ENCODE measurements at regions not wholly inside any gene's neighbourhood (a gene's known extent, or its start where the extent isn't known, plus 50 kb on each side); places are given as distances from the start of the nearest gene placed in this dataset.

DNA sequence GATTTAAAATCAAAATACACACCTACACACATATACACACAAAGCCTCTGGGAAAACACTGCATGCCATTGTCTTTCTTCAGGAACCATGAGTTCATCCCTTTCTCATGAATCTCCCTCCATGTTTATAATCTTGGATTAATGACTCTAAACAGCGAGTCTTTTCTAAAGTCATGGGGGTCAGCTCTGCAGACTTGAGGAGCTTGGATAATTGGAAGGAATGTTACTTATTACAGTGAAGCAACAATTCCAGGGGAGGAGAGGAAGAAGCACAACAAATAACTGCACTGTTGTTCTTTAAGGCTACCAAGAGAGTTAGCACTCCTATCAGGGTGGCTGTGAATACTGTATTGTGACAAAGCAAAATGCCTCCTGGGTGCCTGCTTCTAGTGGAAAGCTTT lies 444.7 kb downstream of the ANXA1 start:
- H3K4me1 ChIP-seq (ENCODE audit: control insufficient read depth, insufficient read depth, low read length): peaks cover 8% of the 10 kb centered on the region
- H3K27ac ChIP-seq (ENCODE audit: low read depth, low read length): no peak overlapping the region
- no peaks in the 10 kb centered on the region for H3K27me3 ChIP-seq (ENCODE audit: control insufficient read depth, insufficient read depth, low read length)
- no peak overlapping the region for H3K4me3 ChIP-seq (ENCODE audit: low read depth, low read length)
- no peaks in the 10 kb centered on the region for H3K36me3 ChIP-seq (ENCODE audit: control insufficient read depth, insufficient read depth, low read length)
- H3K9me3 ChIP-seq (ENCODE audit: control insufficient read depth, insufficient read depth, low read length): no peaks in the 10 kb centered on the region
- no peak overlapping the region for H3K9ac ChIP-seq (ENCODE audit: low read depth, low read length)

DNA sequence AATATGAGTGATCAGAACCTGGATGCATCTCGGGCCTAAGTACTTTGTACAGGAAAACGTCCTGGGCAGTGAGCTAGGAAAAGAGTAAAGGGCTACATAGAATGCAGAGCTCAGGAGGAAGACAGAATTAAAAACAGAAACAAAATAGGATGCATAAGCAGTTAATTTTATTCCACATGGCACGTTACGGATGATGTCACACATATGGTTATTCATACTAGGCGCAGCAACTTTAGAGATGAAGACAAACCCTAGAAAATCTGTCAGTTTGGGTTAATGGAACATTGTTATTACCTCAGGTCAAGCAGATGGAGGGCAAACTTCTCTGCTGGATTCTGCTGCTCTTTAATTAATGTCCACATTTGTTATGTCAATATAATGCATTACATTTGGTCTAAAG lies 445.4 kb downstream of the ANXA1 start:
- H3K4me1 ChIP-seq (ENCODE audit: control insufficient read depth, insufficient read depth, low read length): peaks cover 8% of the 10 kb centered on the region
- H3K9me3 ChIP-seq (ENCODE audit: control insufficient read depth, insufficient read depth, low read length): no peaks in the 10 kb centered on the region
- no peak overlapping the region for H3K9ac ChIP-seq (ENCODE audit: low read depth, low read length)
- H3K4me3 ChIP-seq (ENCODE audit: low read depth, low read length): no peak overlapping the region
- no peaks in the 10 kb centered on the region for H3K27me3 ChIP-seq (ENCODE audit: control insufficient read depth, insufficient read depth, low read length)
- H3K27ac ChIP-seq (ENCODE audit: low read depth, low read length): no peak overlapping the region
- no peaks in the 10 kb centered on the region for H3K36me3 ChIP-seq (ENCODE audit: control insufficient read depth, insufficient read depth, low read length)

DNA sequence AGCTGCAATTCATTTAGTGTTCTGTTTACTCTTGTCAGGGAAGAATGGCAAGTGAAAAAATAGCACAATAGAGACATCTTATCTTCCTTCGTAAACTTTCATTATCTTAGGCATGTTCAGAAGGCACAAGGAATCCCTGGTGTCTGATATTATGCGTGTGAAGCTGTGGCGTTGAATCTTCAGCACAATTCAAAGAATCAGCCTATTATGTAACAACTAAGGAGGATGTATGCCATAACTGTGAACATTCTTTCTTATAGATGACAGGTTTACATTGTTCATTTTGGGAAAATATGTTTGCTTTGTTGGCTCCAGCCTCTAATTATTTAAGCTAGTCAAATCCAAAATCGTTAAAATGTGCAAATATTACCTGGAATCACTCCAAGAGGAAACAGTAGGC lies 446.1 kb downstream of the ANXA1 start:
- Histone ChIP-seq H3K36me3 (ENCODE audit: control insufficient read depth, insufficient read depth, low read length) (no peaks in the 10 kb centered on the region), H3K9me3 (ENCODE audit: control insufficient read depth, insufficient read depth, low read length) (no peaks in the 10 kb centered on the region), H3K9ac (ENCODE audit: low read depth, low read length) (no peak overlapping the region), H3K27me3 (ENCODE audit: control insufficient read depth, insufficient read depth, low read length) (no peaks in the 10 kb centered on the region), H3K4me3 (ENCODE audit: low read depth, low read length) (no peak overlapping the region), H3K27ac (ENCODE audit: low read depth, low read length) (no peak overlapping the region), H3K4me1 (ENCODE audit: control insufficient read depth, insufficient read depth, low read length) (peaks cover 8% of the 10 kb centered on the region)

DNA sequence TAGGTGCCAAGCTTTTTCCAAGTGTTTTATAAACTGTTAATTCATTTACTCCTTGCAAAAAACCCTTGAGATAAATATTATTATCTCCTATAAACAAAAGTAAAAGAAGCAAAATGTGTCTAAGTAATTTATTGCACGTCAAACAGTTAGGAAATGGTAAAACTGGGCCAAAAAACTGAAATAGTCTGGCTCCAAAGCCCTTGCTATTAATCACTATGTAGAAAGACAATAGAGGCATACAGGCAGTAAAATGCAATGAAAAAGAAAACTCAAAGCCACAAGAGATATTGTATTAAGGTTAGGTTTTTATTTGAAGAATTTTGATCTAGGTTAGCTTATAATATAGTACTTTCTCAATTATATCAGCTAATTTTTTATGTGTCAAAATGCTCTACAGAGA lies 457.7 kb downstream of the ANXA1 start:
- no peak overlapping the region for H3K9ac ChIP-seq (ENCODE audit: low read depth, low read length)
- no peak overlapping the region for H3K4me3 ChIP-seq (ENCODE audit: low read depth, low read length)
- H3K27me3 ChIP-seq (ENCODE audit: control insufficient read depth, insufficient read depth, low read length): no peaks in the 10 kb centered on the region

DNA sequence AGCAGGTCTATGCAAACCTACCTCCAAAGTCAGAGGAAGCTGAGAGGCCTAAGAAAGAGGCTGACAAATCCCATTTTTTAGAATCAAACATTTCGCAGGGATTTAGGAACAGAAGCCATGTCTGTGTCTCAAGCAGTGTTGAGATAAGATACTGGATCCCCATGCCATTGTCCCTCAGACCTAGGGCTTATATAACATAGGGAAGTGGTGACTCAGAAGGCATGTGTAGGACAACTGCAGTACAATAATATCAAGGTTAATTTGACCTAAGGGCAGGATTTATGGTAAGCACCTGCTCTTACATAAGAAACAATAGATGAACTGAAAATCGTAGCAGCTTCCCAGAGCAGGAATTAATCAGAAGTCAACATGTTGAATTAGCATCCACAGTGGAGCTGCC lies 459.4 kb downstream of the ANXA1 start:
- Histone ChIP-seq H3K4me1 (ENCODE audit: control insufficient read depth, insufficient read depth, low read length) (peaks cover 16% of the 10 kb centered on the region), H3K9me3 (ENCODE audit: control insufficient read depth, insufficient read depth, low read length) (no peaks in the 10 kb centered on the region), H3K4me3 (ENCODE audit: low read depth, low read length) (no peak overlapping the region), H3K36me3 (ENCODE audit: control insufficient read depth, insufficient read depth, low read length) (no peaks in the 10 kb centered on the region), H3K27ac (ENCODE audit: low read depth, low read length) (no peak overlapping the region), H3K9ac (ENCODE audit: low read depth, low read length) (no peak overlapping the region), H3K27me3 (ENCODE audit: control insufficient read depth, insufficient read depth, low read length) (no peaks in the 10 kb centered on the region)

More for the DNA sequence above, 457.7 kb downstream of the ANXA1 start:
- Histone ChIP-seq H3K36me3 (ENCODE audit: control insufficient read depth, insufficient read depth, low read length) (no peaks in the 10 kb centered on the region), H3K9me3 (ENCODE audit: control insufficient read depth, insufficient read depth, low read length) (no peaks in the 10 kb centered on the region), H3K4me1 (ENCODE audit: control insufficient read depth, insufficient read depth, low read length) (no peaks in the 10 kb centered on the region), H3K27ac (ENCODE audit: low read depth, low read length) (no peak overlapping the region)

DNA sequence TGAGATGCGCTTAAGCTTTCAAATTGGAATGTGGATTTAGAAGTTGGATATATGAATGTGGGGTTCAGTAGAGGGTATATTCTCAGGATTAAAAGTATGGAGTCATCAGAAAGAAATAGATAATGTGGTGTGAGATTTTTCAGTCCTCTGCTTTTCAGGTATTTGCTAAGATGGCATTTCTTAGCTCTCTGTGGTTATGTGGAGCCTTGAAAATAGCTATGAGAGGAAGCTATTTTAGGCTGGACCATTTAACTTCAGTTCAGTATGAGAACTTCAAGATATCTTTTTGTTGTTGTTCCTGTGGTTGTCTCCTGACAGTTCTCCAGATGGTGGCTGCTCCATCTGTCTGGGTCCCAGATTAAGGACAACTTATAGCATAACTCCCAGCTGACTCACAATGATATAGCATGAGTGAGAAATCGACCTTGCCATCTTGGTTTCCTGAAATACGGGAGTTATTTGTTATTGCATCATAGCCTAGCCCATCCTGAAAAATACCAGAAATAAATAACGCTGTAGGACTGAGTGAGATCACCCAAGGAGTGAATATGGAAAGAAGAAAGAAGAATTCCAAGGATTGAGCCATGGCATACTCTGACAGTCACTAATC lies 461.5 kb downstream of the ANXA1 start:
- Histone ChIP-seq H3K27ac (ENCODE audit: low read depth, low read length) (no peak overlapping the region), H3K36me3 (ENCODE audit: control insufficient read depth, insufficient read depth, low read length) (no peaks in the 10 kb centered on the region), H3K4me1 (ENCODE audit: control insufficient read depth, insufficient read depth, low read length) (peaks cover 25% of the 10 kb centered on the region), H3K9ac (ENCODE audit: low read depth, low read length) (no peak overlapping the region), H3K27me3 (ENCODE audit: control insufficient read depth, insufficient read depth, low read length) (no peaks in the 10 kb centered on the region), H3K9me3 (ENCODE audit: control insufficient read depth, insufficient read depth, low read length) (no peaks in the 10 kb centered on the region), H3K4me3 (ENCODE audit: low read depth, low read length) (no peak overlapping the region)

DNA sequence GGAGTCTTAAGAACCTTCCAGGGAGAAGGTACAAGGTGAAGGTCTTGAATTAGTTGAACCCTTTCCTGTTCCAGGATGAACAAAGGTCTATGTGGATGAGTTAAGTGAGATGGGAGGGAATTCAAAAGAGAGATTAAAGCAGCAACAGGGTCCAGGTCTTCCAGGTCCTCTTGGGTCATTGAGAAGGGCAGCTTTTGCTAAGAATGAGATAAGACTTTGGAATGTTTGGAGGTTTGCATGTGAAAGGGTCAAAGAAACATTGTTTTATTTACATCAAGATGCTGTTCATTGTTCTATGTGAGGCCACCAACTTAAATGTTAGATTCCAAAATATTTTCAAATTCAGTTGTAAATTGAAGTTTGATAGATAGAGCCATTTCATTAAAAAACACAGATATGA lies 463.9 kb downstream of the ANXA1 start:
- Histone ChIP-seq H3K27ac (ENCODE audit: low read depth, low read length) (peak overlapping the region; percentile 63), H3K4me3 (ENCODE audit: low read depth, low read length) (no peak overlapping the region; the same call in 1 of the 2 replicates), H3K4me1 (ENCODE audit: control insufficient read depth, insufficient read depth, low read length) (peaks cover 25% of the 10 kb centered on the region), H3K9ac (ENCODE audit: low read depth, low read length) (no peak overlapping the region), H3K27me3 (ENCODE audit: control insufficient read depth, insufficient read depth, low read length) (no peaks in the 10 kb centered on the region), H3K9me3 (ENCODE audit: control insufficient read depth, insufficient read depth, low read length) (no peaks in the 10 kb centered on the region), H3K36me3 (ENCODE audit: control insufficient read depth, insufficient read depth, low read length) (no peaks in the 10 kb centered on the region)

DNA sequence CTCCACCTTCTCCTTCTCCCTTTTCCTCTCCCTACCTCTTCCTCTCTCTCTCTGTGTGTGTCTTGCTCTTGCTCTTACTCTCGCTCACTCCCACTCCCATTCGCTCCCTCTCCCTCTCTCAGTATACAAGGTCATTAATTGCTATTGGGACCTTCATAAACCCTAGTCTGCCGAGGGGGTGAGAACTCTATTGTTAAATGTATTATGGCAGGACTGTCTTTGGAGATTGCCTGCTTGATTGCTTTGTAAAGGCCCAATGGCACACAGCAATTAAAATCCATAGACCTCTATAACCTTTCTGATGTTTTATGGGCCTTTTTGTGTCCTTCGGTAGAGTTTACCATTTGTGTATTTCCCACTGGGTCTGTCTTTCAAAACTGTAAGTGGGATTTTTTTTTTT lies 465.9 kb downstream of the ANXA1 start:
- Histone ChIP-seq H3K4me3 (ENCODE audit: low read depth, low read length) (no peak overlapping the region), H3K9me3 (ENCODE audit: control insufficient read depth, insufficient read depth, low read length) (no peaks in the 10 kb centered on the region), H3K27me3 (ENCODE audit: control insufficient read depth, insufficient read depth, low read length) (no peaks in the 10 kb centered on the region), H3K9ac (ENCODE audit: low read depth, low read length) (no peak overlapping the region), H3K36me3 (ENCODE audit: control insufficient read depth, insufficient read depth, low read length) (no peaks in the 10 kb centered on the region), H3K27ac (ENCODE audit: low read depth, low read length) (no peak overlapping the region), H3K4me1 (ENCODE audit: control insufficient read depth, insufficient read depth, low read length) (peaks cover 25% of the 10 kb centered on the region)

DNA sequence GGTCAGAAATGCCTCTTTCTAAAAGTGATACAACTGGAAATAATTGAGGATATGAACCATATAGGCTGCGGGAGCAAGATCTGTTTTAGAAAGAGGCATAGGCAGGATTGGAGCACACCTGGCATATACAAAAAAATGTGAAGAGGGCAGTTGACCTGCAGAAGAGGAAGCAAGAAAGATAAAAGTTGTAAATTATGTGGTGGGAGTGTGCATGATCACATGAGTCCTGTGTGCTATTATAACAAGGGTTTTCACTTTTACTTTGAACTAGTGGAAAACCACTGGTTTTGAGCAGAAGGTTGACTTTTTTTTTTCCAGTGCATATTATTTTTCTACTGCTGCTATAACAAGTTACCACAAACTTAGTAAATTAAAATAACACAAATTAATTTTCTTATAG lies 489.3 kb downstream of the ANXA1 start:
- Histone ChIP-seq H3K4me1 (ENCODE audit: control insufficient read depth, insufficient read depth, low read length) (peaks cover 3% of the 10 kb centered on the region; the same call in 1 of the 2 replicates), H3K27ac (ENCODE audit: low read depth, low read length) (no peak overlapping the region), H3K9ac (ENCODE audit: low read depth, low read length) (no peak overlapping the region), H3K36me3 (ENCODE audit: control insufficient read depth, insufficient read depth, low read length) (no peaks in the 10 kb centered on the region), H3K9me3 (ENCODE audit: control insufficient read depth, insufficient read depth, low read length) (no peaks in the 10 kb centered on the region), H3K4me3 (ENCODE audit: low read depth, low read length) (no peak overlapping the region), H3K27me3 (ENCODE audit: control insufficient read depth, insufficient read depth, low read length) (no peaks in the 10 kb centered on the region)

DNA sequence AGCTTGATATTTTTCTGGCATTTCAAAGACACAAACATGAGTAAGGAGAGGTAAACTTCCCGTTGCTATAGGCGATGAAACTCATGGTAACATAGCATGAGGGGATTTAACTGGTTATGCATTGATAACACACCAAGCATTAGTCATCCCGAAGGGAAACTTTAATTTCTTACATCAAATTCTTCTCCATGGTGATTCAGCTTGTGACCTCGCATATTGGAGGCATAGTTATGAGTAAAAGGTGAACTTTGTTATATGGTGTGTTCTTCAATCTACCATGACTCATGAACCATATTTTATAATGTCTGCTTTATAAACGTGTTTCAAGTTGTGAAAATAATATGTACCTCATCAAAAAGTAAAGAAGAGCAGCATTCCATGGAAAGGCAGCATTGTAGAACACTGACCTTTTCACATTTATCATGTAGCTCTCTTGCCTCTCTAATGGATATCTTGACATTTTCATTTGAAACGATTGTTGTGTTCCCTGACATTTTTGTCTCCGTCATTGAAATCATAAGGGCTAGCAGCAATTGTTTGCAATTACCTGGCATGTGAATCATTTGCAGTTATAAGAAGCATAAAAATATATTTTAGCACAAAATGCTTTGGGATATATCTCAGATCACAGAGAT lies 491.8 kb downstream of the ANXA1 start:
- Histone ChIP-seq H3K4me3 (ENCODE audit: low read depth, low read length) (no peak overlapping the region), H3K27me3 (ENCODE audit: control insufficient read depth, insufficient read depth, low read length) (no peaks in the 10 kb centered on the region), H3K36me3 (ENCODE audit: control insufficient read depth, insufficient read depth, low read length) (no peaks in the 10 kb centered on the region), H3K27ac (ENCODE audit: low read depth, low read length) (no peak overlapping the region), H3K9me3 (ENCODE audit: control insufficient read depth, insufficient read depth, low read length) (no peaks in the 10 kb centered on the region), H3K4me1 (ENCODE audit: control insufficient read depth, insufficient read depth, low read length) (peaks cover 3% of the 10 kb centered on the region; the same call in 1 of the 2 replicates), H3K9ac (ENCODE audit: low read depth, low read length) (no peak overlapping the region)

DNA sequence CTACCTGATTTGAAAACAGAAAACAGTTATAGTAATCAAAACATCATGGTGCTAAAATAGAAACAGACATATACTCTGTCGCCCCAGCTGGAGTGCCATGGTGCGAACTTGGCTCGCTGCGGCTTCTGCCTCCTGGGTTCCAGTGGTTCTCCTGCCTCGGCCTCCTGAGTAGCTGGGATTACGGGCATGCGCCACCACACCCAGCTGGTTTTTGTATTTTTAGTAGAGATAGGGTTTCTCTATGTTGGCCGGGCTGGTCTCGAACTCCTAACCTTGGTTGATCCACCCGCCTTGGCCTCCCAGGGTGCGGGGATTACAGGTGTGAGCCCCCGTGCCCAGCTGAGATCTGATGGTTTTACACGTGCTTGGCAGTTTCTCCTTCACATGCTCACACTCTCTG lies 495.9 kb downstream of the ANXA1 start:
- H3K4me1 ChIP-seq (ENCODE audit: control insufficient read depth, insufficient read depth, low read length): peaks cover 3% of the 10 kb centered on the region; the same call in 1 of the 2 replicates

More for the DNA sequence above, 495.9 kb downstream of the ANXA1 start:
- H3K27me3 ChIP-seq (ENCODE audit: control insufficient read depth, insufficient read depth, low read length): no peaks in the 10 kb centered on the region
- H3K9me3 ChIP-seq (ENCODE audit: control insufficient read depth, insufficient read depth, low read length): no peaks in the 10 kb centered on the region
- no peak overlapping the region for H3K4me3 ChIP-seq (ENCODE audit: low read depth, low read length)
- no peak overlapping the region for H3K9ac ChIP-seq (ENCODE audit: low read depth, low read length)
- H3K27ac ChIP-seq (ENCODE audit: low read depth, low read length): no peak overlapping the region
- no peaks in the 10 kb centered on the region for H3K36me3 ChIP-seq (ENCODE audit: control insufficient read depth, insufficient read depth, low read length)

Measured in HUES48 (cell line).